HepG2 (cell line): ENCODE measurements at regions not wholly inside any gene's neighbourhood (a gene's known extent, or its start where the extent isn't known, plus 50 kb on each side); places are given as distances from the start of the nearest gene placed in this dataset.

ENCODE experiments used
- ATAC-seq: fragments of 200-7000 bp; cut with Tn5 transposase; 3 replicates; pipeline ENCODE4 v1.9.1; 2020; ENCODE audit warnings: mild to moderate bottlenecking, moderate library complexity
- BruUV-seq: library from RNA; stranded (reverse); fragments of 400-500 nt; replicated peaks from 2 replicates; lab custom pipeline; 2021; lab: Mats Ljungman, UMichigan
- CTCF ChIA-PET: fragments of 300-600 bp; formaldehyde crosslinking; extraction: SDS; loops from one replicate; lab custom pipeline; 2021; ENCODE audit warnings: low total read pairs, inconsistent platforms, low intra/inter-chr PET ratio; lab: Yijun Ruan, JAX
- POLR2A ChIA-PET: fragments of 350-600 bp; sonication (Branson Sonifier 250); formaldehyde crosslinking; loops from one replicate; lab custom pipeline; 2020; ENCODE audit warnings: antibody characterized with exemption, inconsistent platforms; lab: Yijun Ruan, JAX
- DNase-seq: peaks from one replicate; pipeline ENCODE4 v3.0.0-alpha.2; 2015; ENCODE audit warnings: low spot score
- FAIRE-seq: peaks from 3 replicates; lab custom pipeline; 2011; peaks lifted over from hg19 to GRCh38; lab: Jason Lieb, UNC
- H2AFZ ChIP-seq: one replicate; pipeline ENCODE4 v1.6.1; 2011; ENCODE audit warnings: low read length, inconsistent platforms
- H3K27ac ChIP-seq: fragments of 300-600 bp; 3 replicates; pipeline ENCODE4 v1.8.0; 2011; ENCODE audit warnings: mixed run types, mild to moderate bottlenecking, mixed read lengths, low read length, inconsistent platforms; ENCODE audit not compliant: insufficient read depth; ENCODE audit errors: extremely low read length
- H3K27me3 ChIP-seq, 2 experiments: fragments of 200-600 bp in 1 of 2; 2 replicates in 1 of 2; 3 replicates in 1 of 2; pipeline versions ENCODE4 v1.6.0 to v1.8.0; 2011; ENCODE audit warnings: low read length in 2 of 2, mild to moderate bottlenecking in 2 of 2, moderate library complexity in 2 of 2, inconsistent platforms in 1 of 2; ENCODE audit not compliant: insufficient read depth in 2 of 2, control insufficient read depth in 1 of 2
- H3K36me3 ChIP-seq, 2 experiments: fragments of 200-600 bp in 1 of 2; replicated peaks in 1 of 2; 2 replicates in 1 of 2; 3 replicates in 1 of 2; pipeline versions ENCODE4 v1.5.1 to v1.8.0; 2011; ENCODE audit warnings: low read length in 2 of 2, inconsistent platforms in 1 of 2; ENCODE audit not compliant: insufficient read depth in 2 of 2, control insufficient read depth in 1 of 2
- H3K4me1 ChIP-seq: 2 replicates; pipeline ENCODE4 v1.5.1; 2012; ENCODE audit warnings: low read length, inconsistent platforms; ENCODE audit not compliant: insufficient read depth
- H3K4me2 ChIP-seq: 2 replicates; pipeline ENCODE4 v1.6.0; 2011; ENCODE audit warnings: low read depth, low read length, inconsistent platforms
- H3K4me3 ChIP-seq, 3 experiments: fragments of 200-600 bp in 1 of 3; sonication (generic), shearing (Covaris generic) in 1 of 3; replicated peaks in 1 of 3; 2 replicates each; pipeline ENCODE4 v1.5.1; 2011 to 2016; ENCODE audit warnings: low read length in 3 of 3, inconsistent platforms in 2 of 3, low read depth in 2 of 3, mild to moderate bottlenecking in 2 of 3, control low read depth in 1 of 3, mixed read lengths in 1 of 3; ENCODE audit not compliant: insufficient read depth in 1 of 3
- H3K79me2 ChIP-seq: one replicate; pipeline ENCODE4 v1.6.1; 2011; ENCODE audit warnings: low read length, inconsistent platforms; ENCODE audit not compliant: insufficient read depth
- H3K9ac ChIP-seq: 2 replicates; pipeline ENCODE4 v1.6.0; 2011; ENCODE audit warnings: mild to moderate bottlenecking, low read depth, low read length, inconsistent platforms; ENCODE audit not compliant: insufficient read depth
- H3K9me3 ChIP-seq: 2 replicates; pipeline ENCODE4 v1.5.1; 2012; ENCODE audit warnings: mild to moderate bottlenecking, low read length
- H4K20me1 ChIP-seq: 2 replicates; pipeline ENCODE4 v1.6.0; 2011; ENCODE audit warnings: inconsistent platforms, mild to moderate bottlenecking, low read length, moderate library complexity; ENCODE audit not compliant: insufficient read depth
- GTF2F1 ChIP-seq: fragments of 150-350 bp; IDR thresholded peaks from 2 replicates; pipeline ENCODE4 v1.6.1; 2014; ENCODE audit warnings: low read length
- NFATC3 ChIP-seq: sonication (generic); formaldehyde crosslinking; IDR thresholded peaks from 2 replicates; pipeline ENCODE4 v1.5.1; 2020; ENCODE audit warnings: mild to moderate bottlenecking, missing genetic modification reagents
- NONO ChIP-seq, 2 experiments: fragments of 450-650 bp in 1 of 2; sonication (generic) in 1 of 2; formaldehyde crosslinking in 1 of 2; IDR thresholded peaks in 1 of 2; conservative IDR thresholded peaks in 1 of 2; 2 replicates each; pipeline versions ENCODE4 v1.6.1 to v1.8.0; 2017 to 2022; ENCODE audit warnings: mild to moderate bottlenecking in 1 of 2, missing genetic modification reagents in 1 of 2, moderate library complexity in 1 of 2
- RCOR2 ChIP-seq: IDR thresholded peaks from 2 replicates; pipeline ENCODE4 v1.6.1; 2016; ENCODE audit warnings: missing biosample characterization, missing genetic modification reagents
- SP5 ChIP-seq: IDR thresholded peaks from 2 replicates; pipeline ENCODE4 v1.6.1; 2016; ENCODE audit warnings: low read depth, borderline replicate concordance
- TAF1 ChIP-seq: sonication (generic); formaldehyde crosslinking; IDR thresholded peaks from 2 replicates; pipeline ENCODE4 v1.4.0; 2020; ENCODE audit warnings: missing genetic modification reagents
- WIZ ChIP-seq: sonication (generic); formaldehyde crosslinking; IDR thresholded peaks from 2 replicates; pipeline ENCODE4 v1.5.1; 2020; ENCODE audit warnings: mild to moderate bottlenecking, missing genetic modification reagents
- ZMYM2 ChIP-seq: sonication (generic); formaldehyde crosslinking; IDR thresholded peaks from 2 replicates; pipeline ENCODE4 v1.8.0; 2022; ENCODE audit warnings: mild to moderate bottlenecking, missing genetic modification reagents
- ZNF10 ChIP-seq: sonication (generic); formaldehyde crosslinking; IDR thresholded peaks from 2 replicates; pipeline ENCODE4 v1.4.0; 2020; ENCODE audit warnings: mild to moderate bottlenecking, low read depth, missing genetic modification reagents, borderline replicate concordance
- ZNF12 ChIP-seq: sonication (generic); formaldehyde crosslinking; IDR thresholded peaks from 2 replicates; pipeline ENCODE4 v1.5.0; 2020; ENCODE audit warnings: missing genetic modification reagents
- ZNF292 ChIP-seq: sonication (generic); formaldehyde crosslinking; IDR thresholded peaks from 2 replicates; pipeline ENCODE4 v1.8.1; 2022; ENCODE audit warnings: mild to moderate bottlenecking, low read depth, missing genetic modification reagents, borderline replicate concordance
- ZNF790 ChIP-seq: sonication (generic); formaldehyde crosslinking; IDR thresholded peaks from 2 replicates; pipeline ENCODE4 v1.8.0; 2022; ENCODE audit warnings: missing genetic modification reagents, mild to moderate bottlenecking, borderline replicate concordance
- WGBS: methylation state at CpG from one replicate; pipeline ENCODE4 v1.1.6; 2017; ENCODE audit warnings: low lambda C conversion rate; 5-methylcytosine and 5-hydroxymethylcytosine counted together
- in situ Hi-C: cut with HindIII; loops from 2 replicates; pipeline ENCODE4 v1.10.0; 2017; ENCODE audit warnings: low pct_unique_long_range_greater_than_20kb; ENCODE audit not compliant: extremely low pct_ligation_motif_present
- intact Hi-C: fragments of 100-400 bp; cut with micrococcal nuclease; formaldehyde crosslinking; loops from one replicate; pipeline ENCODE4 v1.10.0; 2022; ENCODE audit not compliant: unreplicated experiment
- TF ChIP-seq, protein P1 (sequence below): sonication (generic); formaldehyde crosslinking; IDR thresholded peaks from 2 replicates; pipeline ENCODE4 v1.8.1; 2022; ENCODE audit warnings: low read depth, mild to moderate bottlenecking, missing genetic modification reagents
- TF ChIP-seq, protein P2 (sequence below): sonication (generic); formaldehyde crosslinking; IDR thresholded peaks from 2 replicates; pipeline ENCODE4 v1.9.0; 2021; ENCODE audit warnings: missing genetic modification reagents, borderline replicate concordance
- TF ChIP-seq, protein P3 (sequence below): sonication (generic); formaldehyde crosslinking; IDR thresholded peaks from 2 replicates; pipeline ENCODE4 v1.4.0; 2020; ENCODE audit warnings: missing genetic modification reagents, borderline replicate concordance

DNA sequence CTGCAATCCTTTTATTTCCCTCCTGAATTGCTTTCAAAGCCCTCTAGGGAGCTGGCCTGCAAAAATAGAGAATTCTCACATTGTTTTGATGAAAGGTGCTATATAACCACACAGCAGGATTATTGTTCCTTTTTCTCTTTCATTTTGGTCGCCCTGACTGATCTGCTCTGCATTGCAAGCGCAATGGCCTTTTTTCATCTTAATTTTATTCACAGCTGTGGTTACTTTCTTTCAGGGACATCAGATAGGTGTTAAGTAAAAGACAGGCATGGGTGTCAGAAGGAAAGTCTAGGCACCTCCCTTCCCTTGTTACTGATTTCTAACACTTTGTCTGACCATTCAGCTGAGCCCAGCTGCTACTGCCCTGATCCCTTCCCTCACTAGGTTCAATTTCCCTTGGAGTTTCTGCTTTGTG lies 850.5 kb upstream of the MAP3K7 start:
- CTCF ChIA-PET = no interaction called here
- Histone ChIP-seq H3K27me3 (no peaks in the 10 kb centered on the region), H3K9me3 (no peaks in the 10 kb centered on the region), H3K4me1 (no peaks in the 10 kb centered on the region), H4K20me1 (no peaks in the 10 kb centered on the region), H2AFZ (no peak overlapping the region)
- intact Hi-C loops = no loop called here
- in situ Hi-C loops = no loop called here
- no TSS peak for BruUV-seq
- TF ChIP-seq, protein P1, sequence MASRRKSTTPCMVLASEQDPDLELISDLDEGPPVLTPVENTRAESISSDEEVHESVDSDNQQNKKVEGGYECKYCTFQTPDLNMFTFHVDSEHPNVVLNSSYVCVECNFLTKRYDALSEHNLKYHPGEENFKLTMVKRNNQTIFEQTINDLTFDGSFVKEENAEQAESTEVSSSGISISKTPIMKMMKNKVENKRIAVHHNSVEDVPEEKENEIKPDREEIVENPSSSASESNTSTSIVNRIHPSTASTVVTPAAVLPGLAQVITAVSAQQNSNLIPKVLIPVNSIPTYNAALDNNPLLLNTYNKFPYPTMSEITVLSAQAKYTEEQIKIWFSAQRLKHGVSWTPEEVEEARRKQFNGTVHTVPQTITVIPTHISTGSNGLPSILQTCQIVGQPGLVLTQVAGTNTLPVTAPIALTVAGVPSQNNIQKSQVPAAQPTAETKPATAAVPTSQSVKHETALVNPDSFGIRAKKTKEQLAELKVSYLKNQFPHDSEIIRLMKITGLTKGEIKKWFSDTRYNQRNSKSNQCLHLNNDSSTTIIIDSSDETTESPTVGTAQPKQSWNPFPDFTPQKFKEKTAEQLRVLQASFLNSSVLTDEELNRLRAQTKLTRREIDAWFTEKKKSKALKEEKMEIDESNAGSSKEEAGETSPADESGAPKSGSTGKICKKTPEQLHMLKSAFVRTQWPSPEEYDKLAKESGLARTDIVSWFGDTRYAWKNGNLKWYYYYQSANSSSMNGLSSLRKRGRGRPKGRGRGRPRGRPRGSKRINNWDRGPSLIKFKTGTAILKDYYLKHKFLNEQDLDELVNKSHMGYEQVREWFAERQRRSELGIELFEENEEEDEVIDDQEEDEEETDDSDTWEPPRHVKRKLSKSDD = no peak
- TF ChIP-seq WIZ (no peak), ZNF292 (CRISPR knock-in tag) (no peak), ZNF10 (CRISPR knock-in tag) (no peak), TAF1 (CRISPR knock-in tag) (no peak), NONO (IDR thresholded peaks at IDR 0.05) (no peak), NONO (CRISPR knock-in tag; conservative IDR thresholded peaks at IDR 0.05) (no peak), ZMYM2 (CRISPR knock-in tag) (no peak), ZNF790 (CRISPR knock-in tag) (no peak), GTF2F1 (no peak), SP5 (no peak), NFATC3 (CRISPR knock-in tag) (no peak), RCOR2 (CRISPR knock-in tag) (no peak), ZNF12 (CRISPR knock-in tag) (no peak)
- TF ChIP-seq, protein P2, sequence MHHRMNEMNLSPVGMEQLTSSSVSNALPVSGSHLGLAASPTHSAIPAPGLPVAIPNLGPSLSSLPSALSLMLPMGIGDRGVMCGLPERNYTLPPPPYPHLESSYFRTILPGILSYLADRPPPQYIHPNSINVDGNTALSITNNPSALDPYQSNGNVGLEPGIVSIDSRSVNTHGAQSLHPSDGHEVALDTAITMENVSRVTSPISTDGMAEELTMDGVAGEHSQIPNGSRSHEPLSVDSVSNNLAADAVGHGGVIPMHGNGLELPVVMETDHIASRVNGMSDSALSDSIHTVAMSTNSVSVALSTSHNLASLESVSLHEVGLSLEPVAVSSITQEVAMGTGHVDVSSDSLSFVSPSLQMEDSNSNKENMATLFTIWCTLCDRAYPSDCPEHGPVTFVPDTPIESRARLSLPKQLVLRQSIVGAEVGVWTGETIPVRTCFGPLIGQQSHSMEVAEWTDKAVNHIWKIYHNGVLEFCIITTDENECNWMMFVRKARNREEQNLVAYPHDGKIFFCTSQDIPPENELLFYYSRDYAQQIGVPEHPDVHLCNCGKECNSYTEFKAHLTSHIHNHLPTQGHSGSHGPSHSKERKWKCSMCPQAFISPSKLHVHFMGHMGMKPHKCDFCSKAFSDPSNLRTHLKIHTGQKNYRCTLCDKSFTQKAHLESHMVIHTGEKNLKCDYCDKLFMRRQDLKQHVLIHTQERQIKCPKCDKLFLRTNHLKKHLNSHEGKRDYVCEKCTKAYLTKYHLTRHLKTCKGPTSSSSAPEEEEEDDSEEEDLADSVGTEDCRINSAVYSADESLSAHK (CRISPR knock-in tag) = no peak
- TF ChIP-seq, protein P3, sequence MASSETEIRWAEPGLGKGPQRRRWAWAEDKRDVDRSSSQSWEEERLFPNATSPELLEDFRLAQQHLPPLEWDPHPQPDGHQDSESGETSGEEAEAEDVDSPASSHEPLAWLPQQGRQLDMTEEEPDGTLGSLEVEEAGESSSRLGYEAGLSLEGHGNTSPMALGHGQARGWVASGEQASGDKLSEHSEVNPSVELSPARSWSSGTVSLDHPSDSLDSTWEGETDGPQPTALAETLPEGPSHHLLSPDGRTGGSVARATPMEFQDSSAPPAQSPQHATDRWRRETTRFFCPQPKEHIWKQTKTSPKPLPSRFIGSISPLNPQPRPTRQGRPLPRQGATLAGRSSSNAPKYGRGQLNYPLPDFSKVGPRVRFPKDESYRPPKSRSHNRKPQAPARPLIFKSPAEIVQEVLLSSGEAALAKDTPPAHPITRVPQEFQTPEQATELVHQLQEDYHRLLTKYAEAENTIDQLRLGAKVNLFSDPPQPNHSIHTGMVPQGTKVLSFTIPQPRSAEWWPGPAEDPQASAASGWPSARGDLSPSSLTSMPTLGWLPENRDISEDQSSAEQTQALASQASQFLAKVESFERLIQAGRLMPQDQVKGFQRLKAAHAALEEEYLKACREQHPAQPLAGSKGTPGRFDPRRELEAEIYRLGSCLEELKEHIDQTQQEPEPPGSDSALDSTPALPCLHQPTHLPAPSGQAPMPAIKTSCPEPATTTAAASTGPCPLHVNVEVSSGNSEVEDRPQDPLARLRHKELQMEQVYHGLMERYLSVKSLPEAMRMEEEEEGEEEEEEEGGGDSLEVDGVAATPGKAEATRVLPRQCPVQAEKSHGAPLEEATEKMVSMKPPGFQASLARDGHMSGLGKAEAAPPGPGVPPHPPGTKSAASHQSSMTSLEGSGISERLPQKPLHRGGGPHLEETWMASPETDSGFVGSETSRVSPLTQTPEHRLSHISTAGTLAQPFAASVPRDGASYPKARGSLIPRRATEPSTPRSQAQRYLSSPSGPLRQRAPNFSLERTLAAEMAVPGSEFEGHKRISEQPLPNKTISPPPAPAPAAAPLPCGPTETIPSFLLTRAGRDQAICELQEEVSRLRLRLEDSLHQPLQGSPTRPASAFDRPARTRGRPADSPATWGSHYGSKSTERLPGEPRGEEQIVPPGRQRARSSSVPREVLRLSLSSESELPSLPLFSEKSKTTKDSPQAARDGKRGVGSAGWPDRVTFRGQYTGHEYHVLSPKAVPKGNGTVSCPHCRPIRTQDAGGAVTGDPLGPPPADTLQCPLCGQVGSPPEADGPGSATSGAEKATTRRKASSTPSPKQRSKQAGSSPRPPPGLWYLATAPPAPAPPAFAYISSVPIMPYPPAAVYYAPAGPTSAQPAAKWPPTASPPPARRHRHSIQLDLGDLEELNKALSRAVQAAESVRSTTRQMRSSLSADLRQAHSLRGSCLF (CRISPR knock-in tag) = no peak
- TF ChIP-seq, all 625 proteins: peak for 0
- no peak for FAIRE-seq
- H3K27ac ChIP-seq = no peak overlapping the region
- no peak overlapping the region for H3K4me2 ChIP-seq
- no peak overlapping the region for H3K9ac ChIP-seq
- H3K79me2 ChIP-seq = no peaks in the 10 kb centered on the region
- no peak overlapping the region for H3K4me3 ChIP-seq
- POLR2A ChIA-PET = no interaction called here
- no peak for ATAC-seq
- no peak for DNase-seq
- 12% methylated on average over 2 of the region's 2 CpGs for WGBS
- no peaks in the 10 kb centered on the region for H3K36me3 ChIP-seq
